Activated CD4-positive, alpha-beta T cell treated with anti-CD3 and anti-CD28 coated beads, Interleukin-2, amount 50 U/mL, for 24 hours (primary cell): ENCODE measurements at regions not wholly inside any gene's neighbourhood (a gene's known extent, or its start where the extent isn't known, plus 50 kb on each side); places are given as distances from the start of the nearest gene placed in this dataset.
"Not testable (repeated sequence)": the region's sequence is repeated elsewhere in the genome, so short reads cannot be mapped to it uniquely, and the experiment has no call there.

ENCODE experiments used
- DNase-seq, 2 donors: peaks; one replicate each; pipeline ENCODE4 v3.0.0-alpha.2; 2020; ENCODE audit warnings: low read depth in 1 of 2, low spot score in 1 of 2

GRCh38 chr10:29730458-29730857 is 95.7 kb upstream of the SVIL start:
- no peak for DNase-seq

- no peak for DNase-seq
Measured at GRCh38 chr10:29728541-29729049, 93.8 kb upstream of the SVIL start.

- DNase-seq: not testable (repeated sequence)
Measured at GRCh38 chr10:29725927-29726326, 91.2 kb upstream of the SVIL start.

GRCh38 chr10:29725133-29725720 is 90.5 kb upstream of the SVIL start:
- no peak for DNase-seq

- no peak for DNase-seq
Measured at GRCh38 chr10:29723726-29724125, 89.0 kb upstream of the SVIL start.

- DNase-seq: no peak
Measured at GRCh38 chr10:29722777-29723176, 88.0 kb upstream of the SVIL start.

GRCh38 chr10:29720149-29720548 is 85.4 kb upstream of the SVIL start:
- DNase-seq: no peak

GRCh38 chr10:29719281-29719675 is 84.5 kb upstream of the SVIL start:
- DNase-seq: no peak

GRCh38 chr10:29715296-29715695 is 80.5 kb upstream of the SVIL start:
- no peak for DNase-seq

GRCh38 chr10:29714096-29714874 is 79.5 kb upstream of the SVIL start:
- DNase-seq: no peak

- no peak for DNase-seq
Measured at GRCh38 chr10:29713450-29713849, 78.7 kb upstream of the SVIL start.

GRCh38 chr10:29712108-29712507 is 77.3 kb upstream of the SVIL start:
- no peak for DNase-seq

- DNase-seq: no peak
Measured at GRCh38 chr10:29710128-29710527, 75.4 kb upstream of the SVIL start.

GRCh38 chr10:29709484-29710002 is 74.8 kb upstream of the SVIL start:
- DNase-seq: no peak

- DNase-seq: no peak
Measured at GRCh38 chr10:29703271-29703670, 68.5 kb upstream of the SVIL start.

GRCh38 chr10:29702273-29703164 is 67.7 kb upstream of the SVIL start:
- no peak for DNase-seq

GRCh38 chr10:29701306-29701705 is 66.5 kb upstream of the SVIL start:
- no peak for DNase-seq

- DNase-seq: no peak
Measured at GRCh38 chr10:29699621-29700020, 64.8 kb upstream of the SVIL start.

- no peak for DNase-seq
Measured at GRCh38 chr10:29698773-29699490, 64.2 kb upstream of the SVIL start.

GRCh38 chr10:29696581-29696980 is 61.8 kb upstream of the SVIL start:
- not testable (repeated sequence) for DNase-seq

GRCh38 chr10:29694121-29694520 is 59.4 kb upstream of the SVIL start:
- no peak for DNase-seq
